ENCODE measurements at regions not wholly inside any gene's neighbourhood (a gene's known extent, or its start where the extent isn't known, plus 50 kb on each side); places are given as distances from the start of the nearest gene placed in this dataset.

GRCh38 chr5:68074633-68075032 is 140.9 kb upstream of the PIK3R1 start:
- H3K27me3 ChIP-seq (ENCODE audit: insufficient read depth): no peaks in the 10 kb centered on the region
- no peak overlapping the region for H3K27ac ChIP-seq (ENCODE audit: low read depth in 2 of 2, low read length in 1 of 2)
- no peaks in the 10 kb centered on the region for H3K9me3 ChIP-seq
- H3K4me1 ChIP-seq (ENCODE audit: control insufficient read depth in 1 of 2, insufficient read depth in 2 of 2, low read depth in 1 of 2, low read length in 1 of 2): peaks cover 0 to 10% of the 10 kb centered on the region in 2 experiments; a peak in 1 of 4 replicates
- H4K20me1 ChIP-seq (ENCODE audit: insufficient read depth): no peaks in the 10 kb centered on the region
- H3K9me2 ChIP-seq: no peaks in the 10 kb centered on the region
- no peaks in the 10 kb centered on the region for H3K36me3 ChIP-seq (replicated peaks in 1 of 2; ENCODE audit: control insufficient read depth in 1 of 2, insufficient read depth in 2 of 2, low read length in 1 of 2)
- H3K4me3 ChIP-seq (ENCODE audit: low read depth in 2 of 2, low read length in 1 of 2): no peak overlapping the region
- TF ChIP-seq CTCF (IDR thresholded peaks at IDR 0.05) (no peak), CHD2 (IDR thresholded peaks at IDR 0.05; ENCODE audit: low read length, partially characterized antibody) (no peak), NFIC (IDR thresholded peaks at IDR 0.05; ENCODE audit: borderline replicate concordance) (no peak), USF2 (IDR thresholded peaks at IDR 0.05; ENCODE audit: borderline replicate concordance, low read depth, low read length) (no peak), SMC3 (IDR thresholded peaks at IDR 0.05; ENCODE audit: low read depth, low read length) (no peak), POLR2AphosphoS5 (IDR thresholded peaks at IDR 0.05; ENCODE audit: low read depth, low read length) (no peak), ELF1 (IDR thresholded peaks at IDR 0.05) (no peak), SIN3A (IDR thresholded peaks at IDR 0.05; ENCODE audit: borderline replicate concordance, low read depth, low read length) (no peak), MXI1 (IDR thresholded peaks at IDR 0.05; ENCODE audit: low read depth, low read length) (no peak), TAF1 (IDR thresholded peaks at IDR 0.05; ENCODE audit: borderline replicate concordance, low read depth, low read length) (no peak), GATA2 (CRISPR knock-in tag; IDR thresholded peaks at IDR 0.05) (no peak), USF1 (IDR thresholded peaks at IDR 0.05; ENCODE audit: borderline replicate concordance, low read depth) (no peak), EZH2phosphoT487 (IDR thresholded peaks at IDR 0.05; ENCODE audit: borderline replicate concordance, low read depth) (no peak), YY1 (IDR thresholded peaks at IDR 0.05; ENCODE audit: low read depth) (no peak), FOSL2 (IDR thresholded peaks at IDR 0.05; ENCODE audit: borderline replicate concordance, low read depth) (no peak), PBX3 (IDR thresholded peaks at IDR 0.05) (no peak), IRF3 (IDR thresholded peaks at IDR 0.05; ENCODE audit: low read depth, low read length) (no peak), NRF1 (IDR thresholded peaks at IDR 0.05; ENCODE audit: low read depth, low read length) (no peak)
- H2AFZ ChIP-seq (ENCODE audit: low read depth): no peak overlapping the region
- CTCF ChIA-PET: no interaction called here
- no peaks in the 10 kb centered on the region for H3K79me2 ChIP-seq (ENCODE audit: insufficient read depth)
- no peak overlapping the region for H3K9ac ChIP-seq
- WGBS (ENCODE audit: low lambda C conversion rate): 71% methylated on average over 1 of the region's 1 CpG
- POLR2A ChIA-PET: no interaction called here
- no peak for DNase-seq
- no peak overlapping the region for H3K4me2 ChIP-seq
- no peaks in the 10 kb centered on the region for H3F3A ChIP-seq (replicated peaks; ENCODE audit: insufficient read depth)
